ENCODE measurements at regions not wholly inside any gene's neighbourhood (a gene's known extent, or its start where the extent isn't known, plus 50 kb on each side); places are given as distances from the start of the nearest gene placed in this dataset.

DNA sequence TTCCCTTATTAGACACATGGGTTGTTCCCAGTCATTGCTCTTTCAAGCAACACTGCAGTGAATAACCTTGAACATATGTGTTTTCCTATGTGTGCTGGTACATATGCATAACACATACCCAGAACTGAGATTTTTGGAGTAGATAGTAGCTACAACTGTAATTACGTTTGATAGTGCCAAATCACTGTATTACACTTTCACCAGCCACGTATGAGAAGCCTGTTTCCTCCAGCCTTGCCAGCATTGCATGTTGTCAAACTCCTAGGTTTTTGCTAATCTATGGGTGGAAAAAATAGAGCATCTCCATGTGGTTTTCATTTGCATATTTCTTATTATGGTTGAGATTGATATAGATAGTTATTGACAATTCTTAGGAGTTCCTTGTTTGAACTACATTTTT, 56.5 kb upstream of the ACSL3 start:
- no peak overlapping the region for H3K4me3 Mint-ChIP-seq (ENCODE audit: unreplicated experiment)
- H3K27me3 Mint-ChIP-seq (ENCODE audit: unreplicated experiment): peaks cover 1% of the 10 kb centered on the region
- no peak overlapping the region for H3K27ac Mint-ChIP-seq (ENCODE audit: unreplicated experiment)
- TF ChIP-seq, protein P1, sequence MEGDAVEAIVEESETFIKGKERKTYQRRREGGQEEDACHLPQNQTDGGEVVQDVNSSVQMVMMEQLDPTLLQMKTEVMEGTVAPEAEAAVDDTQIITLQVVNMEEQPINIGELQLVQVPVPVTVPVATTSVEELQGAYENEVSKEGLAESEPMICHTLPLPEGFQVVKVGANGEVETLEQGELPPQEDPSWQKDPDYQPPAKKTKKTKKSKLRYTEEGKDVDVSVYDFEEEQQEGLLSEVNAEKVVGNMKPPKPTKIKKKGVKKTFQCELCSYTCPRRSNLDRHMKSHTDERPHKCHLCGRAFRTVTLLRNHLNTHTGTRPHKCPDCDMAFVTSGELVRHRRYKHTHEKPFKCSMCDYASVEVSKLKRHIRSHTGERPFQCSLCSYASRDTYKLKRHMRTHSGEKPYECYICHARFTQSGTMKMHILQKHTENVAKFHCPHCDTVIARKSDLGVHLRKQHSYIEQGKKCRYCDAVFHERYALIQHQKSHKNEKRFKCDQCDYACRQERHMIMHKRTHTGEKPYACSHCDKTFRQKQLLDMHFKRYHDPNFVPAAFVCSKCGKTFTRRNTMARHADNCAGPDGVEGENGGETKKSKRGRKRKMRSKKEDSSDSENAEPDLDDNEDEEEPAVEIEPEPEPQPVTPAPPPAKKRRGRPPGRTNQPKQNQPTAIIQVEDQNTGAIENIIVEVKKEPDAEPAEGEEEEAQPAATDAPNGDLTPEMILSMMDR (IDR thresholded peaks at IDR 0.05; ENCODE audit: partially characterized antibody, unreplicated experiment): no peak
- H3K9me3 Mint-ChIP-seq (ENCODE audit: unreplicated experiment): no peaks in the 10 kb centered on the region
- peaks cover 5% of the 10 kb centered on the region for H3K4me1 Mint-ChIP-seq (ENCODE audit: low read depth, unreplicated experiment)
- DNase-seq: no peak
- no peaks in the 10 kb centered on the region for H3K36me3 Mint-ChIP-seq (ENCODE audit: unreplicated experiment)

DNA sequence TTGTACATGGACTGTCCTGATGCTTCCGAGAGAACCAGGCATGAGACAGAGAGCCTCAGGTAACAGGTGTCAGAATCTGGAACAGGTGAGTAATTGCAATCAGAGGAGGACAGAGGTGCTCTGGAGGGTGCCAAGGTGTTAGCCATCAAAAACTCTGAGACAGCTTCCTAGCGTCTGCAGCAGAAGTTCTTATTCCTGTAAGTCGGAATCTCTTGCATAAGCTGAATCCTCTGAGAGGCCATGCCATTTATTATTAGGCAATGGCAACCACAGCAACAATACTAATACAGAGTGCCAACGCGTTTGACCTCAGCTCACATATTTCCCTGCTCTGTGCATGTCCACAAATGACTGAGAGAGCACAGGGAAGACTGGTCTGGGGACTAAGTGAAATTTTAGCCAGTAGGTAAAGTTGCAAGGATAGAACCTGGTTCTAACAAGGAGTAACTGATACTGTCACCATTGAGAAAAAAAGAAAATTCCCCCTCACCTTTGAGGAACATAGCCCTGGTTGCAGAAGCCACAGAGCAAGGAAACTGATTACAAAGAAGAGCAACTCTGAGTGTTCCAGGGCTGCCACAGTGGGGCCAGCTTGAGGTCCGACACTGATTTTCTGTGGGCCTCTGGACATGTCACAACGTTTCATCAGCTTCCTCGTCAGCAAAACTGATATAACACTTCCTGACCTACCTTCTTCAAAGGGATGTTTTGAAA, 55.1 kb upstream of the ACSL3 start:
- Mint-ChIP-seq H3K4me3 (ENCODE audit: unreplicated experiment) (no peak overlapping the region), H3K4me1 (ENCODE audit: low read depth, unreplicated experiment) (peaks cover 5% of the 10 kb centered on the region), H3K36me3 (ENCODE audit: unreplicated experiment) (no peaks in the 10 kb centered on the region), H3K9me3 (ENCODE audit: unreplicated experiment) (no peaks in the 10 kb centered on the region), H3K27me3 (ENCODE audit: unreplicated experiment) (peaks cover 1% of the 10 kb centered on the region), H3K27ac (ENCODE audit: unreplicated experiment) (no peak overlapping the region)
- DNase-seq: no peak
- TF ChIP-seq, protein P1 (IDR thresholded peaks at IDR 0.05; ENCODE audit: partially characterized antibody, unreplicated experiment): no peak

GRCh38 chr2:222806526-222807137, 54.2 kb upstream of the ACSL3 start:
- Mint-ChIP-seq H3K4me1 (ENCODE audit: low read depth, unreplicated experiment) (peaks cover 5% of the 10 kb centered on the region), H3K9me3 (ENCODE audit: unreplicated experiment) (no peaks in the 10 kb centered on the region), H3K4me3 (ENCODE audit: unreplicated experiment) (no peak overlapping the region), H3K27me3 (ENCODE audit: unreplicated experiment) (peaks cover 1% of the 10 kb centered on the region), H3K36me3 (ENCODE audit: unreplicated experiment) (no peaks in the 10 kb centered on the region), H3K27ac (ENCODE audit: unreplicated experiment) (no peak overlapping the region)
- no peak for DNase-seq
- TF ChIP-seq, protein P1 (IDR thresholded peaks at IDR 0.05; ENCODE audit: partially characterized antibody, unreplicated experiment): no peak

- TF ChIP-seq, protein P1 (IDR thresholded peaks at IDR 0.05; ENCODE audit: partially characterized antibody, unreplicated experiment): no peak
- H3K27ac Mint-ChIP-seq (ENCODE audit: unreplicated experiment): no peak overlapping the region
- no peak overlapping the region for H3K4me3 Mint-ChIP-seq (ENCODE audit: unreplicated experiment)
- no peak for DNase-seq
- H3K36me3 Mint-ChIP-seq (ENCODE audit: unreplicated experiment): no peaks in the 10 kb centered on the region
- no peaks in the 10 kb centered on the region for H3K9me3 Mint-ChIP-seq (ENCODE audit: unreplicated experiment)
- H3K4me1 Mint-ChIP-seq (ENCODE audit: low read depth, unreplicated experiment): peaks cover 2% of the 10 kb centered on the region
- H3K27me3 Mint-ChIP-seq (ENCODE audit: unreplicated experiment): peaks cover 1% of the 10 kb centered on the region
These were observed 53.4 kb upstream of the ACSL3 start for GRCh38 chr2:222807431-222807830.

GRCh38 chr2:222809582-222809981, 51.3 kb upstream of the ACSL3 start:
- H3K27me3 Mint-ChIP-seq (ENCODE audit: unreplicated experiment): peaks cover 1% of the 10 kb centered on the region
- TF ChIP-seq, protein P1 (IDR thresholded peaks at IDR 0.05; ENCODE audit: partially characterized antibody, unreplicated experiment): no peak
- H3K9me3 Mint-ChIP-seq (ENCODE audit: unreplicated experiment): no peaks in the 10 kb centered on the region
- H3K36me3 Mint-ChIP-seq (ENCODE audit: unreplicated experiment): no peaks in the 10 kb centered on the region
- no peak for DNase-seq
- H3K27ac Mint-ChIP-seq (ENCODE audit: unreplicated experiment): no peak overlapping the region
- H3K4me1 Mint-ChIP-seq (ENCODE audit: low read depth, unreplicated experiment): no peaks in the 10 kb centered on the region
- H3K4me3 Mint-ChIP-seq (ENCODE audit: unreplicated experiment): no peak overlapping the region

Data from glutamatergic neuron (in vitro differentiated cells).